ENCODE measurements at regions not wholly inside any gene's neighbourhood (a gene's known extent, or its start where the extent isn't known, plus 50 kb on each side); places are given as distances from the start of the nearest gene placed in this dataset.

GRCh38 chr18:10093445-10093844, 179.6 kb downstream of the VAPA start:
- no peak for TF ChIP-seq CTCF (IDR thresholded peaks at IDR 0.05)
- TF ChIP-seq POLR2A (IDR thresholded peaks at IDR 0.05), result no peak
